ENCODE measurements at regions not wholly inside any gene's neighbourhood (a gene's known extent, or its start where the extent isn't known, plus 50 kb on each side); places are given as distances from the start of the nearest gene placed in this dataset.

DNA sequence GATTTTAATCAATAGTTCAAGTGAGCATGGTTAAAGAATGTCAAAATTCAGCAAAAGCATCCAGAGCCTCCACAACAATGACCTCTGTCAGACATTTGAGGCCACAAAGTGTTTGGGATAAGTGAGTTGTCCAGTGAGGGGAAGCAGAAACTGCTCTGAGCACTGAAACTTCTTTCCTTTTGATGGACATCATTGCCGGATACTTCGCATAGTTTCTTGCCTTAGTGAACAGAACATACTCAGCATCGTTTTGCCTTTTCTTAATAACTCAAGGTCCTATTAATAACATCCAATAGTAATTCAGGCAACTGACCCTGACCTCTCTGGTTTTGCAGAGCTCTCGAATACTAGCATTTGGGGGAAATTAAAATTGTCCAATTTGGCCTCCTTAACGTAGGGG is 78.6 kb downstream of the EDN3 start:
- TF ChIP-seq EZH2 (IDR thresholded peaks at IDR 0.05; ENCODE audit: borderline replicate concordance, low read depth, low read length, severe bottlenecking), result no peak
- TF ChIP-seq, protein P1, sequence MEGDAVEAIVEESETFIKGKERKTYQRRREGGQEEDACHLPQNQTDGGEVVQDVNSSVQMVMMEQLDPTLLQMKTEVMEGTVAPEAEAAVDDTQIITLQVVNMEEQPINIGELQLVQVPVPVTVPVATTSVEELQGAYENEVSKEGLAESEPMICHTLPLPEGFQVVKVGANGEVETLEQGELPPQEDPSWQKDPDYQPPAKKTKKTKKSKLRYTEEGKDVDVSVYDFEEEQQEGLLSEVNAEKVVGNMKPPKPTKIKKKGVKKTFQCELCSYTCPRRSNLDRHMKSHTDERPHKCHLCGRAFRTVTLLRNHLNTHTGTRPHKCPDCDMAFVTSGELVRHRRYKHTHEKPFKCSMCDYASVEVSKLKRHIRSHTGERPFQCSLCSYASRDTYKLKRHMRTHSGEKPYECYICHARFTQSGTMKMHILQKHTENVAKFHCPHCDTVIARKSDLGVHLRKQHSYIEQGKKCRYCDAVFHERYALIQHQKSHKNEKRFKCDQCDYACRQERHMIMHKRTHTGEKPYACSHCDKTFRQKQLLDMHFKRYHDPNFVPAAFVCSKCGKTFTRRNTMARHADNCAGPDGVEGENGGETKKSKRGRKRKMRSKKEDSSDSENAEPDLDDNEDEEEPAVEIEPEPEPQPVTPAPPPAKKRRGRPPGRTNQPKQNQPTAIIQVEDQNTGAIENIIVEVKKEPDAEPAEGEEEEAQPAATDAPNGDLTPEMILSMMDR (IDR thresholded peaks at IDR 0.05; ENCODE audit: extremely low read depth in 1 of 2, insufficient read depth in 1 of 2, low read depth in 1 of 2, low read length in 2 of 2), result no peak
- TF ChIP-seq POLR2A (IDR thresholded peaks at IDR 0.05; ENCODE audit: low read depth, low read length), result no peak

Measured in endothelial cell of umbilical vein (primary cell).